Fibroblast of lung (primary cell): ENCODE measurements at regions not wholly inside any gene's neighbourhood (a gene's known extent, or its start where the extent isn't known, plus 50 kb on each side); places are given as distances from the start of the nearest gene placed in this dataset.

ENCODE experiments used
- DNase-seq, 2 donors: peaks; one replicate each; pipeline versions ENCODE4 v3.0.0 to v3.0.0-alpha.2; 2010; ENCODE audit warnings: low read depth in 2 of 2
- H2AFZ ChIP-seq: 2 replicates; pipeline ENCODE4 v1.5.1; 2012; ENCODE audit warnings: low read length, control low read depth, inconsistent platforms
- H3K27ac ChIP-seq: 2 replicates; pipeline ENCODE4 v1.5.1; 2011; ENCODE audit warnings: low read length, control low read depth; ENCODE audit not compliant: insufficient read depth
- H3K27me3 ChIP-seq: 2 replicates; pipeline ENCODE4 v1.5.1; 2011; ENCODE audit warnings: mild to moderate bottlenecking, low read length; ENCODE audit not compliant: control insufficient read depth, insufficient read depth
- H3K36me3 ChIP-seq: 2 replicates; pipeline ENCODE4 v1.5.1; 2011; ENCODE audit warnings: low read length; ENCODE audit not compliant: control insufficient read depth, insufficient read depth
- H3K4me1 ChIP-seq: 2 replicates; pipeline ENCODE4 v1.5.1; 2011; ENCODE audit warnings: low read length; ENCODE audit not compliant: control insufficient read depth, insufficient read depth; ENCODE audit errors: extremely low read depth
- H3K4me2 ChIP-seq: 2 replicates; pipeline ENCODE4 v1.5.1; 2011; ENCODE audit warnings: low read length, control low read depth; ENCODE audit not compliant: insufficient read depth; ENCODE audit errors: extremely low read depth
- H3K4me3 ChIP-seq, 4 experiments: fragments of 200-600 bp in 1 of 4; sonication (generic) in 1 of 4; replicated peaks in 1 of 4; 2 replicates each; pipeline ENCODE4 v1.5.1; 2011 to 2016; ENCODE audit warnings: low read length in 4 of 4, low read depth in 3 of 4, mild to moderate bottlenecking in 3 of 4, control low read depth in 2 of 4, inconsistent platforms in 1 of 4, mixed read lengths in 1 of 4; ENCODE audit not compliant: insufficient read depth in 1 of 4; ENCODE audit errors: control extremely low read depth in 1 of 4
- H3K79me2 ChIP-seq: 2 replicates; pipeline ENCODE4 v1.5.1; 2012; ENCODE audit warnings: mild to moderate bottlenecking, low read length, inconsistent platforms; ENCODE audit not compliant: control insufficient read depth, insufficient read depth
- H3K9ac ChIP-seq: 2 replicates; pipeline ENCODE4 v1.5.1; 2011; ENCODE audit warnings: mild to moderate bottlenecking, low read length, control low read depth; ENCODE audit not compliant: insufficient read depth
- H3K9me3 ChIP-seq: 2 replicates; pipeline ENCODE4 v1.5.1; 2012; ENCODE audit warnings: low read depth, low read length; ENCODE audit not compliant: control insufficient read depth, insufficient read depth
- H4K20me1 ChIP-seq: 2 replicates; pipeline ENCODE4 v1.5.1; 2011; ENCODE audit warnings: low read length; ENCODE audit not compliant: control insufficient read depth, insufficient read depth; ENCODE audit errors: extremely low read depth
- CTCF ChIP-seq, 2 donors: IDR thresholded peaks in 1 of 2; conservative IDR thresholded peaks in 1 of 2; 1 replicate in 1 of 2; 2 replicates in 1 of 2; pipeline ENCODE4 v1.5.1; 2011 to 2012; ENCODE audit warnings: low read length in 2 of 2, control low read depth in 1 of 2, inconsistent platforms in 1 of 2, low read depth in 1 of 2, mild to moderate bottlenecking in 1 of 2
- EZH2 ChIP-seq: IDR thresholded peaks from 2 replicates; pipeline ENCODE4 v1.5.1; 2012; ENCODE audit warnings: low read length, control low read depth, mild to moderate bottlenecking; ENCODE audit errors: missing control alignments

GRCh38 chr18:39053571-39053970 lies 1488.0 kb upstream of the CELF4 start:
- H3K9me3 ChIP-seq, result no peaks in the 10 kb centered on the region
- no peaks in the 10 kb centered on the region for H3K36me3 ChIP-seq
- no peaks in the 10 kb centered on the region for H4K20me1 ChIP-seq
- no peak overlapping the region for H3K27ac ChIP-seq
- no peak overlapping the region for H3K4me3 ChIP-seq
- no peaks in the 10 kb centered on the region for H3K27me3 ChIP-seq
- TF ChIP-seq CTCF (conservative IDR thresholded peaks at IDR 0.05 in 1 of 2, IDR thresholded peaks at IDR 0.05 in 1 of 2; ENCODE audit: low read depth in 1 of 2, low read length in 2 of 2), result no peak
- TF ChIP-seq EZH2, result no peak
- no peak overlapping the region for H3K4me2 ChIP-seq
- peak in 1 of 2 donors; percentile 1 for DNase-seq
- H3K9ac ChIP-seq, result no peak overlapping the region
- no peaks in the 10 kb centered on the region for H3K79me2 ChIP-seq
- H2AFZ ChIP-seq, result no peak overlapping the region
- H3K4me1 ChIP-seq, result no peaks in the 10 kb centered on the region

- H3K4me3 ChIP-seq, result no peak overlapping the region
- H3K9me3 ChIP-seq, result no peaks in the 10 kb centered on the region
- H3K27me3 ChIP-seq, result no peaks in the 10 kb centered on the region
- no peaks in the 10 kb centered on the region for H3K79me2 ChIP-seq
- TF ChIP-seq EZH2, result no peak
- TF ChIP-seq CTCF (conservative IDR thresholded peaks at IDR 0.05 in 1 of 2, IDR thresholded peaks at IDR 0.05 in 1 of 2; ENCODE audit: low read depth in 1 of 2, low read length in 2 of 2), result no peak
- peak; percentile 12 to 43 for DNase-seq
- H3K36me3 ChIP-seq, result no peaks in the 10 kb centered on the region
- no peak overlapping the region for H3K27ac ChIP-seq
- no peak overlapping the region for H2AFZ ChIP-seq
- H3K4me2 ChIP-seq, result no peak overlapping the region
- no peaks in the 10 kb centered on the region for H3K4me1 ChIP-seq
- no peak overlapping the region for H3K9ac ChIP-seq
- H4K20me1 ChIP-seq, result no peaks in the 10 kb centered on the region
Observed at GRCh38 chr18:39051013-39051412, 1485.4 kb upstream of the CELF4 start.

- no peak overlapping the region for H3K4me2 ChIP-seq
- no peak overlapping the region for H3K9ac ChIP-seq
- no peaks in the 10 kb centered on the region for H3K79me2 ChIP-seq
- no peaks in the 10 kb centered on the region for H3K27me3 ChIP-seq
- no peaks in the 10 kb centered on the region for H3K9me3 ChIP-seq
- no peak for DNase-seq
- H2AFZ ChIP-seq, result no peak overlapping the region
- H4K20me1 ChIP-seq, result no peaks in the 10 kb centered on the region
- H3K4me3 ChIP-seq, result no peak overlapping the region
- H3K36me3 ChIP-seq, result no peaks in the 10 kb centered on the region
- no peak for TF ChIP-seq CTCF (conservative IDR thresholded peaks at IDR 0.05 in 1 of 2, IDR thresholded peaks at IDR 0.05 in 1 of 2; ENCODE audit: low read depth in 1 of 2, low read length in 2 of 2)
- no peak for TF ChIP-seq EZH2
- H3K4me1 ChIP-seq, result no peaks in the 10 kb centered on the region
- H3K27ac ChIP-seq, result no peak overlapping the region
Observed at GRCh38 chr18:39039813-39040212, 1474.2 kb upstream of the CELF4 start.
